ENCODE measurements at regions not wholly inside any gene's neighbourhood (a gene's known extent, or its start where the extent isn't known, plus 50 kb on each side); places are given as distances from the start of the nearest gene placed in this dataset.

- POLR2A ChIA-PET, result no interaction called here
- H3K27me3 Mint-ChIP-seq, result no peaks in the 10 kb centered on the region
- H3K27ac Mint-ChIP-seq, result no peak overlapping the region
- Histone ChIP-seq H3K27ac (ENCODE audit: low read depth, low read length) (no peak overlapping the region), H3K4me3 (ENCODE audit: low read length) (no peak overlapping the region), H3K9me3 (ENCODE audit: low read length) (no peaks in the 10 kb centered on the region), H3K27me3 (ENCODE audit: insufficient read depth, low read length, poor library complexity, severe bottlenecking) (no peaks in the 10 kb centered on the region), H3K36me3 (ENCODE audit: insufficient read depth, low read length) (no peaks in the 10 kb centered on the region), H3K4me1 (ENCODE audit: insufficient read depth, low read length) (no peaks in the 10 kb centered on the region)
- H3K4me1 Mint-ChIP-seq, result no peaks in the 10 kb centered on the region
- H3K36me3 Mint-ChIP-seq, result no peaks in the 10 kb centered on the region
- H3K4me3 Mint-ChIP-seq, result no peak overlapping the region
- DNase-seq, result no peak
- H3K9me3 Mint-ChIP-seq, result peaks cover 0 to 9% (median 2%) of the 10 kb centered on the region in 5 donors
- CTCF ChIA-PET, result no interaction called here
These were observed 113.7 kb upstream of the ACTRT1 start for GRCh38 chrX:128165884-128166408.

GRCh38 chrX:128156204-128156603 is 104.0 kb upstream of the ACTRT1 start:
- CTCF ChIA-PET, result no interaction called here
- POLR2A ChIA-PET, result no interaction called here
- no peak overlapping the region for H3K4me3 Mint-ChIP-seq
- H3K27ac Mint-ChIP-seq, result no peak overlapping the region
- no peaks in the 10 kb centered on the region for H3K4me1 Mint-ChIP-seq
- H3K9me3 ChIP-seq (ENCODE audit: low read length), result no peaks in the 10 kb centered on the region
- no peaks in the 10 kb centered on the region for H3K36me3 ChIP-seq (ENCODE audit: insufficient read depth, low read length)
- H3K4me1 ChIP-seq (ENCODE audit: insufficient read depth, low read length), result no peaks in the 10 kb centered on the region
- H3K9me3 Mint-ChIP-seq, result peaks cover 2 to 16% (median 12%) of the 10 kb centered on the region in 5 donors
- DNase-seq, result no peak
- H3K36me3 Mint-ChIP-seq, result no peaks in the 10 kb centered on the region
- no peak overlapping the region for H3K4me3 ChIP-seq (ENCODE audit: low read length)
- H3K27me3 ChIP-seq (ENCODE audit: insufficient read depth, low read length, poor library complexity, severe bottlenecking), result no peaks in the 10 kb centered on the region
- H3K27me3 Mint-ChIP-seq, result no peaks in the 10 kb centered on the region
- H3K27ac ChIP-seq (ENCODE audit: low read depth, low read length), result no peak overlapping the region

GRCh38 chrX:128142745-128143144 is 90.5 kb upstream of the ACTRT1 start:
- peaks cover 0 to 11% (median 2%) of the 10 kb centered on the region in 5 donors for H3K9me3 Mint-ChIP-seq
- ChIA-PET CTCF (no interaction called here), POLR2A (no interaction called here)
- H3K27me3 Mint-ChIP-seq, result peaks cover 0 to 3% of the 10 kb centered on the region in 2 donors
- no peak overlapping the region for H3K27ac ChIP-seq (ENCODE audit: low read depth, low read length)
- H3K9me3 ChIP-seq (ENCODE audit: low read length), result no peaks in the 10 kb centered on the region
- H3K27ac Mint-ChIP-seq, result no peak overlapping the region
- H3K4me1 ChIP-seq (ENCODE audit: insufficient read depth, low read length), result no peaks in the 10 kb centered on the region
- H3K4me1 Mint-ChIP-seq, result no peaks in the 10 kb centered on the region
- no peaks in the 10 kb centered on the region for H3K36me3 ChIP-seq (ENCODE audit: insufficient read depth, low read length)
- H3K36me3 Mint-ChIP-seq, result no peaks in the 10 kb centered on the region
- H3K27me3 ChIP-seq (ENCODE audit: insufficient read depth, low read length, poor library complexity, severe bottlenecking), result no peaks in the 10 kb centered on the region
- no peak overlapping the region for H3K4me3 ChIP-seq (ENCODE audit: low read length)
- no peak for DNase-seq
- H3K4me3 Mint-ChIP-seq, result no peak overlapping the region

GRCh38 chrX:128106630-128107029 is 54.4 kb upstream of the ACTRT1 start:
- DNase-seq, result no peak
- Mint-ChIP-seq H3K36me3 (no peaks in the 10 kb centered on the region), H3K4me3 (no peak overlapping the region), H3K4me1 (no peaks in the 10 kb centered on the region), H3K27me3 (peaks cover 0 to 3% of the 10 kb centered on the region in 2 donors), H3K9me3 (peaks cover 0 to 2% (median 0%) of the 10 kb centered on the region in 5 donors), H3K27ac (no peak overlapping the region)
- CTCF ChIA-PET, result no interaction called here
- Histone ChIP-seq H3K36me3 (ENCODE audit: insufficient read depth, low read length) (no peaks in the 10 kb centered on the region), H3K27me3 (ENCODE audit: insufficient read depth, low read length, poor library complexity, severe bottlenecking) (no peaks in the 10 kb centered on the region), H3K9me3 (ENCODE audit: low read length) (no peaks in the 10 kb centered on the region), H3K27ac (ENCODE audit: low read depth, low read length) (no peak overlapping the region), H3K4me3 (ENCODE audit: low read length) (no peak overlapping the region), H3K4me1 (ENCODE audit: insufficient read depth, low read length) (no peaks in the 10 kb centered on the region)
- POLR2A ChIA-PET, result no interaction called here

- H3K9me3 Mint-ChIP-seq, result peaks cover 0 to 4% (median 0%) of the 10 kb centered on the region in 5 donors
- no peaks in the 10 kb centered on the region for H3K4me1 ChIP-seq (ENCODE audit: insufficient read depth, low read length)
- no peaks in the 10 kb centered on the region for H3K27me3 ChIP-seq (ENCODE audit: insufficient read depth, low read length, poor library complexity, severe bottlenecking)
- H3K27ac ChIP-seq (ENCODE audit: low read depth, low read length), result no peak overlapping the region
- DNase-seq, result no peak
- POLR2A ChIA-PET, result no interaction called here
- H3K4me3 ChIP-seq (ENCODE audit: low read length), result no peak overlapping the region
- CTCF ChIA-PET, result no interaction called here
- no peaks in the 10 kb centered on the region for H3K27me3 Mint-ChIP-seq
- H3K4me1 Mint-ChIP-seq, result no peaks in the 10 kb centered on the region
- no peaks in the 10 kb centered on the region for H3K36me3 Mint-ChIP-seq
- no peak overlapping the region for H3K27ac Mint-ChIP-seq
- H3K36me3 ChIP-seq (ENCODE audit: insufficient read depth, low read length), result no peaks in the 10 kb centered on the region
- H3K4me3 Mint-ChIP-seq, result no peak overlapping the region
- H3K9me3 ChIP-seq (ENCODE audit: low read length), result no peaks in the 10 kb centered on the region
These were observed 53.5 kb upstream of the ACTRT1 start for GRCh38 chrX:128105659-128106058.

Data from CD8-positive, alpha-beta memory T cell (primary cell).